Cardiac fibroblast (primary cell): ENCODE measurements at regions not wholly inside any gene's neighbourhood (a gene's known extent, or its start where the extent isn't known, plus 50 kb on each side); places are given as distances from the start of the nearest gene placed in this dataset.
"Not testable (repeated sequence)": the region's sequence is repeated elsewhere in the genome, so short reads cannot be mapped to it uniquely, and the experiment has no call there.

Experiments
- DNase-seq, 2 donors: peaks; one replicate each; pipeline versions ENCODE4 v3.0.0 to v3.0.0-alpha.2; 2010; ENCODE audit warnings: low read depth in 2 of 2
- H3K4me3 ChIP-seq, 2 donors: replicated peaks in 1 of 2; 1 replicate in 1 of 2; 2 replicates in 1 of 2; pipeline ENCODE4 v1.5.1; 2011; ENCODE audit warnings: low read depth in 2 of 2, low read length in 2 of 2, mild to moderate bottlenecking in 2 of 2, moderate library complexity in 1 of 2
- CTCF ChIP-seq: IDR thresholded peaks from one replicate; pipeline ENCODE4 v1.5.1; 2011; ENCODE audit warnings: low read depth, mild to moderate bottlenecking, low read length, inconsistent platforms

GRCh38 chr10:108616559-108617285, 1306.6 kb downstream of the XPNPEP1 start:
- no peak overlapping the region for H3K4me3 ChIP-seq
- no peak for DNase-seq
- TF ChIP-seq CTCF = no peak

DNA sequence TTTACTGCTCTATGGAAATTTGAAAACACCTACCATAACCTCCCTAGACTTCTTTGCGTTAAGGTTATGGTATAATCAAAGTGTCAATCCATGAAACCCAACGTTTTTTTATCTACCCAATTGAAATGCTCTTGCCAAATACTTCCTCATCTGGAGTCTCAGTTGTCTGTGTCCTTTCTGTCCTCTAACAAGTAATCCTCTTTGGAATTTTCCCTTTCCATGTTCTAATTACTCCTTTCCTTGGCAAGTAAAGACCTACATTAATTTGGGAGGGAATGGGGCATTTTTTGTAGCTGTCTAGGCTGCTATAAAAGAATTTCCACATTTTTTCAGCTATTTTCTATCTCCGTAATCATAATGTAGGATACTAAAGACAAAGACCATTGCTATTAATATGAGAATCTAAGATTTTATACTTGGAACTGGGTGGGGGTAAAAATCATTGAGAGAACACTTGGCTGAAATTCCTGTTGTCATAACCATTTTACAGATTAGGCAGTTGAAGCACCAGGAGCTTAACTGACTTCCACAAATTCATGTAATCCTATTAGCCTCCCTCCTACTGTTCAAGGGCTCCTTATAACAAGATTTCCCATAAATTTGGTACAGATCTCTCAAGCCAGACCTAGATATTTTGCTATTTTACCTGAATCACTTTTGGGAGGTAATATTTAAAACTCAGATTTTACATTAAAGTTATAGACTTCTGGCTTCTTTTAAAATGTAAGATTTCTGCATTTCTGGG, 1307.6 kb downstream of the XPNPEP1 start:
- no peak for TF ChIP-seq CTCF
- no peak for DNase-seq
- no peak overlapping the region for H3K4me3 ChIP-seq

- DNase-seq = no peak
- no peak overlapping the region for H3K4me3 ChIP-seq
- no peak for TF ChIP-seq CTCF
Observed at GRCh38 chr10:108612485-108612884, 1310.8 kb downstream of the XPNPEP1 start.

GRCh38 chr10:108608860-108609259, 1314.5 kb downstream of the XPNPEP1 start:
- no peak overlapping the region for H3K4me3 ChIP-seq
- DNase-seq = no peak
- TF ChIP-seq CTCF = no peak

GRCh38 chr10:108601851-108602250, 1321.5 kb downstream of the XPNPEP1 start:
- no peak for TF ChIP-seq CTCF
- no peak for DNase-seq
- H3K4me3 ChIP-seq = no peak overlapping the region

GRCh38 chr10:108600511-108600910, 1322.8 kb downstream of the XPNPEP1 start:
- DNase-seq = not testable (repeated sequence)

DNA sequence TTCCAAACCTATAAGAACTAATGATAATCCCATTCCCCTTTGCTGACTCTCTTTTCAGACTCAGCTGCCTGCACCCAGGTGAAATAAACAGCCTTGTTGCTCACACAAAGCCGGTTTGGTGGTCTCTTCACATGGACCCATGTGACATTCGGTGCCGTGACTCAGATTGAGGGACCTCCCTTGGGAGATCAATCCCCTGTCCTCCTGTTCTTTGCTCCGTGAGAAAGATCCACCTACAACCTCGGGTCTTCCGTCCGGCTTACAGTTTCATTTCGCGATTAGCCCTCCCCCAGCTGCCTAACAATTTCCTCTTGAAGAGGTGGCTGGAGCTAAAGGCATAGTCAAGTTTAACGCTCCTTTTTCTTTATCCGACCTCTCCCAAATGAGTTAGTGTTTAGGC, 1324.0 kb downstream of the XPNPEP1 start:
- not testable (repeated sequence) for H3K4me3 ChIP-seq

More at GRCh38 chr10:108600511-108600910, 1322.8 kb downstream of the XPNPEP1 start:
- not testable (repeated sequence) for H3K4me3 ChIP-seq

More for the DNA sequence above, 1324.0 kb downstream of the XPNPEP1 start:
- DNase-seq = not testable (repeated sequence)
